GM11168 (cell line): ENCODE measurements at regions not wholly inside any gene's neighbourhood (a gene's known extent, or its start where the extent isn't known, plus 50 kb on each side); places are given as distances from the start of the nearest gene placed in this dataset.

Source experiments
- in situ Hi-C: fragments of 300-500 bp; cut with MboI; formaldehyde crosslinking; loops from one replicate; pipeline ENCODE4 v1.12.0; 2022; ENCODE audit warnings: low sequenced_read_pairs; ENCODE audit not compliant: unreplicated experiment

DNA sequence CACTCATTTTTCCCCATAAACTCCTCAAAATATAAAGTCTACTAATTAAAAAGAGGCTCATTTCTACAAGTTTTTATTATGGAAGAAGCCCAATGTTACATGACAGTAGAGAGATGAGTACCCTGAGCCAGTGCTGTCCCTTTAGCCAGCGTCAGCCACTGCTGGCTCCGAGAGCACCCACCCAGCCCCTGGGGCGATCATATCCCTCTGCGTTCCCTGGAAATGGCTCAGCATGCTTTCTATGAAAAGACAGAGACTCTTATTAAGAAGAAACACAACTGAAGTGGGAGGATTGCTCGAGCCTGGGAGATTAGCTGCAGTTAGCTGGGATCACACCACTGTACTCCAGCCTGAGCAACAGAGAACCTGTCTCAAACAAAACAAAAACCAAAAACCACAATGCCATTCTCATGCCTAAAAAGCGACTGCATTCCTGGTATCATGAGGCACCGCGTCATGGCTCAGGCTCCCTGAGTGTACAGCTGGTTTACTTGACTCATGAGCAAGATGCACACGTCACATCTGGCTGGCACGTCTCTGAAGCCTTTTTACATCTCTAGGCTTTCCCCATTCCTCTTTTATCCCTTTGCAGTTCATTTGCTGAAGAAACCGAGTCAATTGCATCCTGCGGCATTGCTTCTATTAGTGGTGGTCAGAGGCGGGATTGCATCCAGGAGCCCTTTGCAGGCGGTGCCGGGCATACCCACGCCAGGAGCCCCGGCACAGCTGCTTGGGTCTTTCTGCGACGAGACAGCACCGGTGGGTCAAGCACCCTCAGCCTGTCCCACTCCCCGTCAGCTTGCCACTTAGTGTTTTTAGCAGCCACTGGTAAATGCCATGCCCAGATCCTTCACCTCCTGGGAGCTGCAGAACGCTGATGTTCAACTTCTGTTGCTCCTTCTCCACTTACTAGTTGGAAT lies 119.9 kb downstream of the CTTN start:
- in situ Hi-C loops = no loop called here

DNA sequence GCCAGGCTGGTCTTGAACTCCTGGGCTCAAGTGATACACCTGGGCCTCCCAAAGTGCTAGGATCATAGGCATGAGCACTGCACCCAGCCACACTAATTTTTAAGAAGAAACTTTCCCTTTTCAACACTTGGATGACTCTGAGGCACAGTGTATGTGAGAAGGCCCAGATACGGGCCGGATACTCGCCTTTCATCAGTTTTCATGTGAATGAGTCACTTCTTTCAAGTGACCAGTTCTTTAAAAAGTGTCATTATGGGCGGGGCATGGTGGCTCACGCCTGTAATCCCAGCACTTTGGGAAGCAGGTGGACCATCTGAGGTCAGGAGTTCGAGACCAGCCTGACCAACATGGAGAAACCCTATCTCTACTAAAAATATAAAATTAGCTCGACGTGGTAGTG lies 120.8 kb downstream of the CTTN start:
- in situ Hi-C loops = no loop called here

DNA sequence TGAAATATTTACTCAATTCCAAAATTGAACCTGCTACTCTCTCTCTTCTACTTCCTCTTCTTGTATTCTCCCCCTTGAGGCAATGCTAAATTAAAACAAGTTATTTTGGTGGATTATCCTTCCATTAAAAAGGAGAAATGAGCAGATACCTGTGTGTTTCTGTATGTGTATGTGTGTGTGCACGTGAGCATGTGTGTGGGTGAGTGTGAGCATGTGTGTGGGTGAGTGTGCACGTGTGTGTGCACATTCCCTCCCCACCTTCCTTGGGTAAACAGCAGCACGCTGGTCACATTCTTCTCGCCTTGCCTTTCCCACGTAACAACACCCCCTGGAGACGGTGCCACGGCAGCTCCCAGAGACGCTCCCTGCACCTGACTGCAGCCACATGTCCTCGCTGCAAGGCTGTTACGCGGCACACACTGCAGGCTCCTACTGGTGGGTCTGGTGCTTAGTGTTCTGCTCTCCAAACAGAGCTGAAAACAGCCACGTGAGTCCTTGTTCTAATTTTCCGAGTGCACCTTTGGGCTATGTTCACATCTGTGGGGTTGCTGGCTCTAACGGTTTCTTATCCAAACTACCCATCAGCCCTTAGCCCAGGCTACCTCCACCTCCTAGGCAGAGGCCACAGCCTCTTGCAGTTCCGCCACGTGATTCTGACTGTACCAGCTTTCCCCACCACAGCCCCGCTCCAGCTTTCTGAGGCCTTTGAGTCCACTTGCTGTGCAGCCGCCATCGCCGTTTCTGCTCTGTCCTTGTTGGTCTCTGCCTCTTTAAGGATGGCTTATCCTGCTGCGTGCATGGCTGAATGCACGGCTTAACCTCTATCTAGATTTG lies 123.4 kb downstream of the CTTN start:
- in situ Hi-C loops = no loop called here

DNA sequence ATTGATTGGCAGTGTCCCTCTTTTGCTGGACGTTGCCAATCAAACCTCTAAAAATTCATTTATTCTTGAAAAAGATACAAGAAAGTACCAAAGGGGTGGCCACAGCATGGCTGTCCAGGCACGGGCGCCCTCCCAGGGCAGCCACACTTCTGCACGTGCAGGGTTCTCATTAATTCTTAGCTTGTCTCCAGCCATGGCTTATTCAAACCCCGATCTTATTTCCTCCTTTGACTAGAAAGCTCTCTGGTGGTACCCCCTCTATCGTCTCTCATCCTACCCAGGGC lies 123.9 kb downstream of the CTTN start:
- in situ Hi-C loops = no loop called here

DNA sequence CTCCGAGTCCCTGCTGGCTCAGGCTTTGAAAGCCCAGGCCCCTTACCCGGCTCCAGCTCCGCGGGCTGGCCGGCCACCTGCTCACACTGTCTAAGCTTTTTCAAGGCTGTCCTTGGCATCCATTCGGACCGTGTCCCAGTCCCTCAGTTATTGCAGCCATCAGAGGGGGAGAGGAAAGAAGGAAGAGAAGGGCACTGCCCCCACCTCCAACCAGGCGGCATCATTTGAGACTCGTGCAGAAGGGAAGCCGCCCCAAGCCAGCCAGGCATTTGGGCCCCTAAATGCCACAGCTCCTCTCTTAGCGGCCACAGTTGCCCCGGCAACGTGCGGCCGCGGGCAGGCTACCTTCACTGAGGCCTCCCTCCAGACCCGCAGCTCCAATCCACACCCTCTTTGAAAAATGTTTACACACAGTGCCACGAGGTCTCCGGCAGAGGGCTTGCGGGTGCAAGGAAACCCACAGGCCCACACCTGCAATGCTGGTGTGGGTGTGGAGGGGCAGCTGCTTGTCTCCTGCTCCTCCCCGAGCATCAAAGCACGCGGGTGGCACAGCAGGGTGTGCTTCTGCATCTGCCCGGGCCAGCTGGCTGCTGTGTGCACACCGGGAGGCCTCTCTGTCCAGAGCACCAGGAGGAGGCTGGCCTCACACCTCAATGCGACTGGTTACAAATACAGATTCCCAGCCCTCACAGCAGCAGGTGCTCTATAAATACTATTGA lies 124.4 kb downstream of the CTTN start:
- in situ Hi-C loops = no loop called here

DNA sequence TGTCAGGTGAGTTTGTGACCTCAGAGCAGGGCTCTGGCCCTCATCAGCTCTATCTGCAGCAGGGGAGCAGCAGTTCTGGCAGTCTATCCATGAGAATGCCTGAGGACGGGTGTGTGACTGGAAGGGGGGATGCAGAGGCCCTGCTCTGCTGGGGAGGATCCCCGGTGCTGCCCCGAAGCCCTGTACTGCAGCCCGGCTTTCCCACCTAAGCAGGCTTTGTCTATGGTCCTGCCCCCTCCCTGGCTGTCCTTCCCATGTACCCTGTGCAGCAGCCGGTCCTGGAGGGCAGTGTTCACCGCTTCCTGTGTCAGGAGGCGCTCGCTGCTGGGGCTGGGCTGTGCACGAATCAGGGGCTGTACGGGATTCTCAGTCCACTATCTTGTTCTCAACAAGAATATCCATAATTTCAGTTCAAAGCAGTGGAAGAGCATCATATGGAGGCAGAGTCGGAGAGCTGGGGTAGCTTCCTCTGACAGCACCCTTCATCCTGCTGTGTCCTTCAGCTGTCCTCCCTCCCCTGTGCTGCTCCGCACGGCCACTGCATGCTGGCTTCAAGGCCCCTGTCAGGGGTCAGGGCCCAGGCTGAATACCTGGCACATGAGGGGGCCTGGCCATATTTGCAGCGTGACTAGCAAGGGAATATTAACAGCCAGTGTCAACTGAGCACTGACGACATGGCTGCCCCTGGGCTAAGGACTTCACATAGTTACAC lies 125.2 kb downstream of the CTTN start:
- in situ Hi-C loops = no loop called here

DNA sequence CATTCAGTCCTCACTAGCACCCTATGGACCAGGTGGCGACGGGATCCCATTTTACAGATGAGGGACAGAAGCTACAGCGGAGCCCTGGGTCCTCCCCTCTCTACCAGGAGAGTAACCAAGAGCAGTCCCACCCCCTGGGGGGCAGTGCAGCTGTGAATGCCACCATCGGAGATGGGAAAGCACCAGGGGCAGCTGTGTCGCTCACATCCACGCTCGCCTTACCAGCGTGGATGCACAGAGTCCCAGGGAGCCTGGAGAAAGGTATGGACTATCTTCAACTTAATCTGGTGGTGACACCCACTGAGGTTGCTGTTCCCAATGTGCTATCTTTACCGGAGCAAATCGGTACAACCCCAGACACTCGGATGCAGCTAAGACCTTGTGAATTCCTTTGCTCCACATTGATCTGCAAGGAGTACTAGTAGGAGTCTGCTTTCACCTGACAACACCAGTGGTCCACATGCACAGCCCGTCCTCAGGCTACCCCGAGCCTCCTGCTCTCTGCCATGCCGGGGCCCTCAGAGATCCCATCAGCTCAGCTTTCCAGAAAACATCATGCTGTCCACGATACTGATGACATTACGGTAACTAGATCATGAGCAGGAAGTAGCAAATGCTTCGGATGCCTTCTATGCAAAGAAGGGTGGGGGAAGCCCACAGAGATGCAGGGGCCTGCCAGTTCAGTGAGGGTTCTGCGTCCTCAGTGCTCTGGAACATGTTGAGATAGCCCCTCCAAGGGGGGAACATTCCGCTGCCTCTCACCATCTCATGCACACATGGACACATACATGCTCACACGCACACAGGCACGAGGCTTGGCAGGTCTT lies 126.0 kb downstream of the CTTN start:
- in situ Hi-C loops = no loop called here

DNA sequence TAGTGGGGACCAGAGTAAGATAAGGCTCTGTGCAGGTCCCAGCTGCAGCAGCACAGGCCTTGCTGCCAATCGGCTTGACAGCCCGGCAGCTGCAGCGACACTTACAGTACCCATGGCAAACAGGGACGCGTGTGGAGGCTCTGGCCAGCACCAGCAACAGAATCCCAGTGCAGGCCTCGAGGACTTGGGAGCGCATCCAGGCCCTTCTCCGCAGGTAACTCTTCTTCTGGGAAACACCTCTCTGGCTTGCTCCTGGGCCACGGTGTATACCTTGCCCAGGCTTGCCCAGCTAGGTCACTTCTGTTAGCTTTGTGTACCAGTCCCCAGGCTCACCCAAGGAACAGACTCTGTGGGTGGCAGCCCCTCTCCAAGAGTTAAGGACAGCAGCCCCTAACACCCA lies 126.7 kb downstream of the CTTN start:
- in situ Hi-C loops = no loop called here

DNA sequence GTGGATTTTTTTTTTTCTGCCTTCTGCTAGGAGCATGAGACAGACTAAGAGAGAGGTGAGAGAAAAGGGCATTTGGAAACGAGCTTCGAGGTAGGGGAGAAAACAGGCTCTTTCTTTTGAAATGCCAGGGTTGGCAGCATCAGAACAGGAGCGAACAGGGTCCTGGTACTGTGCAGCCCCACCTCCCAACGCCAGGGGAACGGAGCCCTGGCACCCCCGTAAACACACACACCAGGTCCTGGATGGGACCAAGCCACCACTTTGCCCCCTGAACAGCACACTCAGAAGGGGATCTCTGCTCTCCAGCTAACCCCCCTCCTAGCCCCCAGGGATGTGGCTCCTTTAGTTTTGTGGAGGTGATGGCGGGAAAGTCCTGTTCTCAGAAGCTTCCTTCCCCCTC lies 127.1 kb downstream of the CTTN start:
- in situ Hi-C loops = no loop called here

DNA sequence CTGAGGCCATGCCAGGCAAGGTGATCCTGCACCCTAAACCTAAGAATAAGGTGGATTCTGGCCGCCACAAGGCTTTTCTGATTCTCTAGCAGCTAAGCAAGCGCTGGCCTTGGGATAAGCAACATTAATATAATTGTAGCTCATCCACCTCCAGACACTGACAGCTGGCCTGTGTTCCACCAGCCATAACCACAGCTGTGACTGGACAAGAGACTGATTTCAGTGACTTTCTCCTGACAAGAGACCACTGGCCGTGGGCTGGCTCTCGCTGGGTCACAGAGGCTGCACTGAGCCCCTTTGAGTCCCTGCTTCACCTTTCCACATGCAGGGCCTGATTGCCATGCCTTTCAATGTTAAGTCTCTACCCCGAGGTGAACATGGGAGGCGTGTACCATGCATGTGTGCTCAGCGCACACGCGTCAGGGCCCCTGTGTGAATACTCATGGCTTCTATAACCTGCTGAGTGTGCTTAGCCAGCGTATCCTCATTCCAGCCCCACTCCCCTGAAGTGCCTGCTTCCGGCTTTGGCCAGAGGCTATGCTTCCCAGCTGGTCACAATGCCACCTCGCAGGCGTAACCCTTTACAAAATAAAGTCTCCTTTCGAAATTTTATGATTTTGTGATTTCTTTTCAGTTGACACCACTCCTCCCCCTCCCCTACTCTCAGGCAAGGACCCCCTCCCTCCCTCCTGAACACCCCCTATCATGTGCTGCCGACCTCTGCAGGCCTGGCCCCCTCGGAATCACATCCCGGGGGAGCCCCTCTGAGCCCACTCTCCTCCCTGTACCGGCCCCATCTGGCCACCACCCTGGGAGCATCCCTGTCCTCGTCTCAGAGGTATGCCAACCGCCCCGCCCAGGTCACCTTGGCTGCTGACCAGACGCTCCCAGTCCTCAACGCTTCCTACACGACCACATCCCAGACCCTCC lies 128.1 kb downstream of the CTTN start:
- in situ Hi-C loops = no loop called here

DNA sequence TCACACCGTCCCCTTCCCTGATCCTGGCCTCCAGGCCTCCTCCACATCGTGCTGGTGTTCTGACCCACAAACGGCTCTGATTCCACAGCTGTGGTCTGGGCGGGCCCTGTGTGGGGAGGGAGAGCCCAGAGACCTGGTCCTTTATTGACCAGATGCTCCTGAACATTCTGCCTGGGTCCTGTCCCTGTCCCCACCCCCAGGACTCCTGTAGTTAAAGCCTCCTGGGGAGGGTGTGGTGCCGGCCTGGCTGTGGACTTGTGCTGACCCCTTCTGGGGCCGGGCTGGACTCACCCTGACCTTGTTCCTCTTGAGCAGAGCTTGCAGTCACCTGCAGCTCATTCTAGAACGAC lies 128.7 kb downstream of the CTTN start:
- in situ Hi-C loops = no loop called here

DNA sequence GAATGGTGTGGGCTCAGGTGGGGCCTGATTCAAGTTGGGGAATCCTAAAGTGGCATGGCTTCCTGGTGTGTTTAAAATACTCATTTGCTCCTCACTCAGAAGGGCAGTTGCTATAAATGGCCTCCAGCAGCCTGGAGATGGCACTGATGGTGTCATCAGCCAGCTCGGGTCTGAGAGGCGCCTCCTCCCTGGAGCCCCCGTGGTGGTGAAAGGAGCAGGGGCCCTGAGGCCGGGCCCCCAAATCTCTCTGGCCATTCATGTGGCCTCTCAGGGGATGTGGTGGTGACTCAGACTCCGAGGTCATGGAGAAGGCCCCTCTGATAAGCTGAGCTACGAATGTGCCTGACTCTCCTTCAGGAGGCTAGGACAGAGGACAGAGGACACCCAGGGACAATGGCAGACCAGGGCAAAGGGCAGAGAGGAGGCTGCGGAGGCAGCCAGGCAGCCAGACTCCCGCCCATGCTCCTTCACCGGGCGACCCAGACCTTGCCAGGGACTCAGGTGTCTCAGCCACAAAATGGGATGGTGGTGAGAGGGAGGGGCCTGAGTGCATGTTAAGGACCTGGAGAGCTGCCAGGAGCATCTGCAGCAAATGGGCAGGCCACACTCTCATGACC lies 129.2 kb downstream of the CTTN start:
- in situ Hi-C loops = no loop called here

DNA sequence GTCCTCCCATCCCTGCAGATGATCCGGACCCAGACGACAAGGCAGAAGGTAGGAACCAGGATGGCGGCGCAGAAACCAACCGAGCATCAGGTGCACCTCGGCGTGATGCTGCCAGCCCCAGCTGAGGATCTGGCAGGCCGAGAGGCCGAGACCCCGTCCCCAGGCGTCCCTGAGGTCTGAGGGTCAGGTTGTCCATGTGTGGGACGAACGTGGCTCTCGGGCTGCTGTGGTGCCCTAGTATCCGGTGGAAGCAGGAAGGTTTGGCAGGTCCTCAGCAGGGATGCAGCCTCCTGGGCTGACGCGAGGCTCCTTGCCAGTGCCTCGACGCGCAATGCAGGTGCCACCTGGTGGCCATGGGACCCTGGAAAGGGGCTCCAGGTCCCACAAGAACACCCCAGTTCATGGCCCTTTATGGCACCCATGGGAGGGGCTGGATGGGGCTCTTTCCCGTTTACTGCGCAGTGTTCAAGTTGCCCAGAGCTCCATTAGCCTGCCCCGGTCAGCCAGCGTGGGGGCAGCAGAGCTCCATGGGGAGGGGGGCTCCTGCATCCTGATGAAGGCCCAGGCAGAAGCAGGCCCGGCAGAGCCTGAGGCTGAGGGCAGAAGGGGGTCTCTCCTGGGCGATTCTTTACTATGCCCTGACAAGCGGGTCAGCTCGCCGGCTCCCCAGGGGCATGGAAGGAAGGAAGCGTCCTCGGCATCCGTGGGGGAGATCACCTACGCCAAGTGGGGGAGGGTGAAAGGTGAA lies 129.9 kb downstream of the CTTN start:
- in situ Hi-C loops = no loop called here

DNA sequence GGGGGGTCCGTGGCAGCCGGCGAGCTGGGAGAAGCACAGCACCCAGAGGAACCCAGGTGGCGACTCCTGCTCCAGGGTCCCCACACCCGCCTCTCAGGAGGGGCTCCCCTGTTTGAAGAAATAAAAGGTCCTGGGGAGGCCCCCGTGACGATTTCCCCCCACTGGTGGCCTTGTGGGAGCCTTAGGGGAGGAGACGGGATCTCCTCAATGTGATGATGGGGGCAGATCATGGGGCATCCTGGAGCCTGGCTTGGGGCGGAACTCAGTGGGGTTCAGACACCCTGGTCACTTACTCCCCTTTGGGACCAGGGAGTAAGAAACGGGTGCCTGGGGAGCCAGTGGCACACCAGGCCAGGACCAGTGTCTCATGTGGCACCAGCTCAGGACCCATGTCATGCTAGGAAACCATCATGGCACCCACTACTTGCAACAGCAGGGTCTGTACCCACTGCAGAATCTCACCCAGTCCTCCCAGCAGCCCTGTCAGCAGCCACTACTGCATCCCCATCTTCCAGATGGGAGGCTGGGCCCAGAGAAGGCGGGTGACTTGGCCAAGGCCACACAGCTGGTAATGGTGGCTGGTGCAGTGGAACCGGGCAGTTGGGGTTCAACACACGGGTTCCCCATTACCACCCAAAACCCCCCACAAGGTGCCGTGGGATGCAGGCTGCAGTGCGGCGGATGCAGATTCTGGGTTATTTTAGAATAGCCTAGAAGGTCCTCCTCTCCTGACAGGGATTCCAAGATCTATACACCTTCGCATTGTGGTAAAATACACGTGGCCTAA lies 130.7 kb downstream of the CTTN start:
- in situ Hi-C loops = no loop called here

DNA sequence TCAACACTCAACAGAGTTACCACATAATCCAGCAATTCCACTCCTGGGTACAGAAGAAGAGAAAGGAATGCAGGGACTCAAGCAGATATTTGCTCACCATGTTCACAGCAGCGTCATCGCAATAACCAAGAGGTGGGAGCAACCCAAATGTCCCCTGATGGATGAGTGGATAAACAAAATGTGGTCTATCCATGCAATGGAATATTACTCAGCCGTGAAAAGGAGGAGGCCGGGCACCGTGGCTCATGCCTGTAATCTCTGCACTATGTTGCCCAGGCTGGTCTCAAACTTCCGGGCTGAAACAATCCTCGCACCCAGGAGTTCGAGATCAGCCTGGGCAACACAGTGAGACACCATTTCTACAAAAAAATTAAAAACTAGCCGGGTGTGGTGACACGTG lies 131.7 kb downstream of the CTTN start:
- in situ Hi-C loops = no loop called here

DNA sequence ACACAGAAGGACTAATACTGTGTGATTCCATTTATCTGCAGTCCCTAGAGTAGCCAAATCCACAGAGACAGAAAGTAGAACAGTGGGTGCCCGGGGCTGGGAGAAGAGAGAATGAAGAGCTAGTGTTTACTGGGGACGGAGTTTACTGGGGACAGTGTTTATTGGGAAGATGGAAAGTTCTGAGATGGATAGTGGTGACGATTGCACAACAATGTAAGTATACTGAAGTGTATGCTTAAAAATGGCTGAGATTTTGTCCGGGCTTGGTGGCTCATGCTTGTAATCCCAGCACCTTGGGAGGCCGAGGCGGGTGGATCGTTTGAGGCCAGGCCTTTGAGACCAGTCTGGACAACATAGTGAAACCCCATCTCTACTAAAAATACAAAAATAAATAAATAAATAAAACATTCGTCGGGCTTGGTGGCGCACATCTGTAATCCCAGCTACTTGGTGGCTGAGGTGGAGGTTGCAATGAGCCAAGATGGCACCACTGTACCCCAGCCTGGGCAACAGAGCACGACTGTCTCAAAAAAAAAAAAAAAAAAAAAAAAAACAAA lies 132.4 kb downstream of the CTTN start:
- in situ Hi-C loops = no loop called here
